Stimulated activated memory B cell treated with anti-CD40 and anti-IgM and Interleukin-4, amounts not matched to agents 10 μg/mL and 1 μg/mL and 100 μg/mL, for 72 hours (primary cell): ENCODE measurements at regions not wholly inside any gene's neighbourhood (a gene's known extent, or its start where the extent isn't known, plus 50 kb on each side); places are given as distances from the start of the nearest gene placed in this dataset.

Experiments used
- ATAC-seq: fragments of 150-1000 bp; cut with Tn5 transposase; 2 replicates; pipeline ENCODE4 v1.10.0; 2021
- H3K27ac Mint-ChIP-seq: one replicate; pipeline ENCODE4 v1.8.0; 2022; ENCODE audit warnings: mild to moderate bottlenecking, mixed read lengths
- H3K27me3 Mint-ChIP-seq: one replicate; pipeline ENCODE4 v1.8.0; 2022; ENCODE audit warnings: mixed read lengths
- H3K36me3 Mint-ChIP-seq: one replicate; pipeline ENCODE4 v1.8.0; 2022; ENCODE audit warnings: mixed read lengths
- H3K4me1 Mint-ChIP-seq: one replicate; pipeline ENCODE4 v1.8.0; 2022; ENCODE audit warnings: mixed read lengths
- H3K4me3 Mint-ChIP-seq: one replicate; pipeline ENCODE4 v1.8.0; 2022; ENCODE audit warnings: mild to moderate bottlenecking, moderate library complexity, mixed read lengths
- H3K9me3 Mint-ChIP-seq: one replicate; pipeline ENCODE4 v1.8.0; 2022; ENCODE audit warnings: mixed read lengths

GRCh38 chr7:109276348-109276747 is 706.7 kb downstream of the DNAJB9 start:
- no peak overlapping the region for H3K27ac Mint-ChIP-seq
- H3K27me3 Mint-ChIP-seq, result no peaks in the 10 kb centered on the region
- H3K36me3 Mint-ChIP-seq, result no peaks in the 10 kb centered on the region
- H3K9me3 Mint-ChIP-seq, result no peaks in the 10 kb centered on the region
- ATAC-seq, result no peak
- no peak overlapping the region for H3K4me3 Mint-ChIP-seq
- no peaks in the 10 kb centered on the region for H3K4me1 Mint-ChIP-seq

GRCh38 chr7:109282726-109283125 is 713.1 kb downstream of the DNAJB9 start:
- Mint-ChIP-seq H3K27ac (no peak overlapping the region), H3K36me3 (no peaks in the 10 kb centered on the region), H3K4me3 (no peak overlapping the region), H3K4me1 (no peaks in the 10 kb centered on the region), H3K9me3 (peaks cover 15% of the 10 kb centered on the region), H3K27me3 (no peaks in the 10 kb centered on the region)
- no peak for ATAC-seq

GRCh38 chr7:109284943-109285342 is 715.3 kb downstream of the DNAJB9 start:
- Mint-ChIP-seq H3K36me3 (no peaks in the 10 kb centered on the region), H3K27ac (no peak overlapping the region), H3K27me3 (no peaks in the 10 kb centered on the region), H3K4me1 (no peaks in the 10 kb centered on the region), H3K9me3 (peaks cover 18% of the 10 kb centered on the region), H3K4me3 (no peak overlapping the region)
- no peak for ATAC-seq

- Mint-ChIP-seq H3K36me3 (no peaks in the 10 kb centered on the region), H3K27me3 (no peaks in the 10 kb centered on the region), H3K4me3 (no peak overlapping the region), H3K9me3 (no peaks in the 10 kb centered on the region), H3K27ac (no peak overlapping the region), H3K4me1 (no peaks in the 10 kb centered on the region)
- no peak for ATAC-seq
These were observed 725.5 kb downstream of the DNAJB9 start for GRCh38 chr7:109295158-109295557.

DNA sequence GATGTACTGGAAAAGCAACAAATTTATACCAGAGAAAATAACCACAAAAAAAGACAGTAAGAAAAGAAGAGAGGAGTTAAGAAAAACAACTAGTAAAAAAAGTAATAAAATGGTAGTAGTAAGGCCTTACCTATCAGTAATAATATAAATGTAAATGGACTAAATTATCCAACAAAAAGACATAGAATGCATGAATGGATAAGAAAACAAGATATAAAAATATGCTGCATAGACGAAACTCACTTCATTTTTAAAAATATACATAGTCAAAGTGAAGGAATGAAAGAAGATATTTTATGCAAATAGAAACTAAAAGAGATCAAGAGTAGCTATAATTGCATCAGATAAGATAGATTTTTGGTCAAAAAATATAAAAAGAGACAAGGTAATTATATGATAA is 739.1 kb downstream of the DNAJB9 start:
- no peak for ATAC-seq
- Mint-ChIP-seq H3K9me3 (peaks cover 6% of the 10 kb centered on the region), H3K36me3 (no peaks in the 10 kb centered on the region)

GRCh38 chr7:109309790-109310189 is 740.1 kb downstream of the DNAJB9 start:
- H3K4me3 Mint-ChIP-seq, result no peak overlapping the region
- H3K36me3 Mint-ChIP-seq, result no peaks in the 10 kb centered on the region
- H3K27me3 Mint-ChIP-seq, result no peaks in the 10 kb centered on the region
- ATAC-seq, result no peak
- H3K9me3 Mint-ChIP-seq, result peaks cover 6% of the 10 kb centered on the region
- H3K27ac Mint-ChIP-seq, result no peak overlapping the region
- no peaks in the 10 kb centered on the region for H3K4me1 Mint-ChIP-seq

More for the DNA sequence above, 739.1 kb downstream of the DNAJB9 start:
- no peak overlapping the region for H3K27ac Mint-ChIP-seq
- no peaks in the 10 kb centered on the region for H3K4me1 Mint-ChIP-seq
- H3K4me3 Mint-ChIP-seq, result no peak overlapping the region
- H3K27me3 Mint-ChIP-seq, result no peaks in the 10 kb centered on the region

GRCh38 chr7:109318136-109318535 is 748.5 kb downstream of the DNAJB9 start:
- H3K27me3 Mint-ChIP-seq, result no peaks in the 10 kb centered on the region
- H3K4me3 Mint-ChIP-seq, result no peak overlapping the region
- no peaks in the 10 kb centered on the region for H3K36me3 Mint-ChIP-seq
- no peaks in the 10 kb centered on the region for H3K4me1 Mint-ChIP-seq
- no peak for ATAC-seq
- no peak overlapping the region for H3K27ac Mint-ChIP-seq
- no peaks in the 10 kb centered on the region for H3K9me3 Mint-ChIP-seq

DNA sequence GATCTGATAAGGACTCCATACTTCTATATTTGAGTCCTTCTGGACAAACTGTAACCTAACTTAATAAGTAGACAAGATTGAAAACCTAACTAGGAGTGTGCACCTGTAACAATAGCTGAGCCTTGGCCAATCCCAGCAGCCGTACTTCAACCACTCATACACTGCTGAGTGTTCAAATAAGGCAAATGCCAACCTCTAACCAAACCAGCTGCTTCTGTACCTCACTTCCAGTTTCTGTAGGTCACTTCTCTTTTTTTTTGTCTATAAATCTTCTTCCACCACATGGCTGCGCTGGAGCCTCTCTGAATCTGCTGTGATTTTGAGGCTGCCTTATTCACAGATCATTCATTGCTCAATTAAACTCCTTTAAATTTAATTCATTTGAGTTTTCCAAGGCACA is 753.2 kb downstream of the DNAJB9 start:
- Mint-ChIP-seq H3K9me3 (peaks cover 3% of the 10 kb centered on the region), H3K27ac (no peak overlapping the region), H3K4me3 (no peak overlapping the region), H3K4me1 (no peaks in the 10 kb centered on the region), H3K27me3 (no peaks in the 10 kb centered on the region), H3K36me3 (no peaks in the 10 kb centered on the region)
- no peak for ATAC-seq

- H3K4me1 Mint-ChIP-seq, result no peaks in the 10 kb centered on the region
- H3K27ac Mint-ChIP-seq, result no peak overlapping the region
- no peak overlapping the region for H3K4me3 Mint-ChIP-seq
- peaks cover 10% of the 10 kb centered on the region for H3K9me3 Mint-ChIP-seq
- no peaks in the 10 kb centered on the region for H3K27me3 Mint-ChIP-seq
- ATAC-seq, result no peak
- no peaks in the 10 kb centered on the region for H3K36me3 Mint-ChIP-seq
These were observed 761.7 kb downstream of the DNAJB9 start for GRCh38 chr7:109331423-109331822.

DNA sequence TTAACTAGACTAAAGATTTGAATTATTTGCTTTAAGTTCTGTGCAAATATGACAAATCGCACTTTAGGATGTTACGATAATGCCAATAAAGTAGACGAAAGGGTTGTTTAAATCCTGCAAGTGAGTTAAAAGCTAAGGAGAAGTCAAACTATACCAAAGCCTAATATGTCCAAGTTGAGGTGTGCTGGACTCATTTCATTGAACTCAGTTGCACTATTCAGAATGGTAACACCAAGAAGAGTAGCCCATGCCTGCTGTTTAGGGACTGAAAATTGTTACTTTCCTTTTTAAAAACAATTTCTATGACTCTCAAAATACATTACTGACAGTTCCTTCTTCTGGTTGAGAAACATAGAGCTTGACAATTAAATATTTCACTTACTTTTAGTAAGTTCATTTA is 766.3 kb downstream of the DNAJB9 start:
- peaks cover 2% of the 10 kb centered on the region for H3K9me3 Mint-ChIP-seq
- H3K36me3 Mint-ChIP-seq, result no peaks in the 10 kb centered on the region
- no peaks in the 10 kb centered on the region for H3K27me3 Mint-ChIP-seq
- no peaks in the 10 kb centered on the region for H3K4me1 Mint-ChIP-seq
- H3K27ac Mint-ChIP-seq, result no peak overlapping the region
- ATAC-seq, result no peak
- no peak overlapping the region for H3K4me3 Mint-ChIP-seq

DNA sequence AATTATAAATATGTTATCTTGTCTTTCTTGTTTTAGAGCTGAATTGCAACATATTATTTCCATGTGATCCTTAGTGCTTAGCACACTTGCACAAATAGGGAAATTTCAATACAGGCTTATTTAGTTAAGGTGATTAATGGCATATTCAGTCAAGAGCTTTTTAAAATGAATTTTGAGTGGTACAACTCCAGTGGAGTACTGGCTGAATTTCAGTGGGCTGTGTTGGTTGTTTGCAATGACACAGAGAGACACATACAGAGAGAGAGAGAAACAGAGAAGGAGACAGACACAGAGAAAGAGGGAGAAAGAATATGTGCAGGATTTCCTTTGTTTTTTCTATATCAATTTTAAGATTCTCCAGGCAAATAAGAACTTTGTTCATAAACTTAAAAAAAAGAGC is 766.9 kb downstream of the DNAJB9 start:
- Mint-ChIP-seq H3K36me3 (no peaks in the 10 kb centered on the region), H3K9me3 (peaks cover 2% of the 10 kb centered on the region), H3K4me3 (no peak overlapping the region), H3K27ac (no peak overlapping the region), H3K27me3 (no peaks in the 10 kb centered on the region), H3K4me1 (no peaks in the 10 kb centered on the region)
- no peak for ATAC-seq

GRCh38 chr7:109343678-109344077 is 774.0 kb downstream of the DNAJB9 start:
- ATAC-seq, result no peak
- Mint-ChIP-seq H3K4me3 (no peak overlapping the region), H3K27me3 (no peaks in the 10 kb centered on the region), H3K4me1 (no peaks in the 10 kb centered on the region), H3K36me3 (no peaks in the 10 kb centered on the region), H3K9me3 (peaks cover 2% of the 10 kb centered on the region), H3K27ac (no peak overlapping the region)

- no peaks in the 10 kb centered on the region for H3K4me1 Mint-ChIP-seq
These were observed 781.8 kb downstream of the DNAJB9 start for GRCh38 chr7:109351493-109351892.

GRCh38 chr7:109354000-109354399 is 784.3 kb downstream of the DNAJB9 start:
- no peak for ATAC-seq
- Mint-ChIP-seq H3K27me3 (no peaks in the 10 kb centered on the region), H3K9me3 (peaks cover 2% of the 10 kb centered on the region), H3K36me3 (no peaks in the 10 kb centered on the region), H3K27ac (no peak overlapping the region), H3K4me1 (no peaks in the 10 kb centered on the region), H3K4me3 (no peak overlapping the region)

More at GRCh38 chr7:109351493-109351892, 781.8 kb downstream of the DNAJB9 start:
- ATAC-seq, result no peak
- Mint-ChIP-seq H3K27me3 (no peaks in the 10 kb centered on the region), H3K36me3 (no peaks in the 10 kb centered on the region), H3K4me3 (no peak overlapping the region), H3K9me3 (peaks cover 2% of the 10 kb centered on the region), H3K27ac (no peak overlapping the region)

GRCh38 chr7:109354552-109354951 is 784.9 kb downstream of the DNAJB9 start:
- Mint-ChIP-seq H3K27me3 (no peaks in the 10 kb centered on the region), H3K4me3 (no peak overlapping the region), H3K27ac (no peak overlapping the region), H3K4me1 (no peaks in the 10 kb centered on the region), H3K36me3 (no peaks in the 10 kb centered on the region), H3K9me3 (peaks cover 2% of the 10 kb centered on the region)
- ATAC-seq, result no peak

GRCh38 chr7:109375823-109376222 is 806.1 kb downstream of the DNAJB9 start:
- Mint-ChIP-seq H3K36me3 (no peaks in the 10 kb centered on the region), H3K27ac (no peak overlapping the region), H3K4me3 (no peak overlapping the region), H3K9me3 (peaks cover 5% of the 10 kb centered on the region), H3K4me1 (no peaks in the 10 kb centered on the region), H3K27me3 (no peaks in the 10 kb centered on the region)
- no peak for ATAC-seq

- ATAC-seq, result no peak
- Mint-ChIP-seq H3K27ac (no peak overlapping the region), H3K4me3 (no peak overlapping the region), H3K27me3 (no peaks in the 10 kb centered on the region), H3K9me3 (peaks cover 4% of the 10 kb centered on the region), H3K4me1 (no peaks in the 10 kb centered on the region), H3K36me3 (no peaks in the 10 kb centered on the region)
These were observed 806.9 kb downstream of the DNAJB9 start for GRCh38 chr7:109376576-109376975.
